ENCODE measurements at regions not wholly inside any gene's neighbourhood (a gene's known extent, or its start where the extent isn't known, plus 50 kb on each side); places are given as distances from the start of the nearest gene placed in this dataset.

- H3K9me3 ChIP-seq (ENCODE audit: control insufficient read depth, insufficient read depth, low read length): no peaks in the 10 kb centered on the region
- H3K4me1 ChIP-seq (ENCODE audit: control insufficient read depth, insufficient read depth, low read length): no peaks in the 10 kb centered on the region
- DNase-seq (ENCODE audit: low read depth in 4 of 6, low spot score in 6 of 6): no peak
- no peak overlapping the region for H3K27ac ChIP-seq (ENCODE audit: low read depth, low read length)
- no peaks in the 10 kb centered on the region for H3K36me3 ChIP-seq (ENCODE audit: control insufficient read depth, insufficient read depth, low read length)
- 93% methylated on average over 9 of the region's 11 CpGs for WGBS (ENCODE audit: insufficient coverage)
- H3K4me3 ChIP-seq (ENCODE audit: low read depth, low read length): no peak overlapping the region
- H3K27me3 ChIP-seq (ENCODE audit: control insufficient read depth, insufficient read depth, low read length): no peaks in the 10 kb centered on the region
Observed at GRCh38 chr13:109569958-109570711, 216.2 kb downstream of the IRS2 start.

GRCh38 chr13:109568339-109568818 is 218.0 kb downstream of the IRS2 start:
- no peaks in the 10 kb centered on the region for H3K27me3 ChIP-seq (ENCODE audit: control insufficient read depth, insufficient read depth, low read length)
- DNase-seq (ENCODE audit: low read depth in 4 of 6, low spot score in 6 of 6): peak in 1 of 6 donors; percentile 24
- no peak overlapping the region for H3K27ac ChIP-seq (ENCODE audit: low read depth, low read length)
- no peaks in the 10 kb centered on the region for H3K9me3 ChIP-seq (ENCODE audit: control insufficient read depth, insufficient read depth, low read length)
- H3K4me3 ChIP-seq (ENCODE audit: low read depth, low read length): no peak overlapping the region
- no peaks in the 10 kb centered on the region for H3K36me3 ChIP-seq (ENCODE audit: control insufficient read depth, insufficient read depth, low read length)
- no peaks in the 10 kb centered on the region for H3K4me1 ChIP-seq (ENCODE audit: control insufficient read depth, insufficient read depth, low read length)
- whole genome bisulfite sequencing (ENCODE audit: insufficient coverage): 46% methylated on average over 3 of the region's 4 CpGs

GRCh38 chr13:109567315-109567714 is 219.1 kb downstream of the IRS2 start:
- no peak for DNase-seq (ENCODE audit: low read depth in 4 of 6, low spot score in 6 of 6)
- H3K4me3 ChIP-seq (ENCODE audit: low read depth, low read length): no peak overlapping the region
- no peak overlapping the region for H3K27ac ChIP-seq (ENCODE audit: low read depth, low read length)
- no CpG with 5 or more reads among the region's 2 CpGs for WGBS (ENCODE audit: insufficient coverage)
- H3K36me3 ChIP-seq (ENCODE audit: control insufficient read depth, insufficient read depth, low read length): no peaks in the 10 kb centered on the region
- H3K9me3 ChIP-seq (ENCODE audit: control insufficient read depth, insufficient read depth, low read length): no peaks in the 10 kb centered on the region
- no peaks in the 10 kb centered on the region for H3K27me3 ChIP-seq (ENCODE audit: control insufficient read depth, insufficient read depth, low read length)
- H3K4me1 ChIP-seq (ENCODE audit: control insufficient read depth, insufficient read depth, low read length): no peaks in the 10 kb centered on the region

GRCh38 chr13:109565877-109566276 is 220.5 kb downstream of the IRS2 start:
- Histone ChIP-seq H3K27me3 (ENCODE audit: control insufficient read depth, insufficient read depth, low read length) (no peaks in the 10 kb centered on the region), H3K27ac (ENCODE audit: low read depth, low read length) (no peak overlapping the region)
- WGBS (ENCODE audit: insufficient coverage): 98% methylated on average over 7 of the region's 7 CpGs

GRCh38 chr13:109548374-109548773 is 238.0 kb downstream of the IRS2 start:
- Histone ChIP-seq H3K27me3 (ENCODE audit: control insufficient read depth, insufficient read depth, low read length) (no peaks in the 10 kb centered on the region), H3K4me3 (ENCODE audit: low read depth, low read length) (no peak overlapping the region), H3K9me3 (ENCODE audit: control insufficient read depth, insufficient read depth, low read length) (no peaks in the 10 kb centered on the region), H3K36me3 (ENCODE audit: control insufficient read depth, insufficient read depth, low read length) (no peaks in the 10 kb centered on the region), H3K27ac (ENCODE audit: low read depth, low read length) (no peak overlapping the region), H3K4me1 (ENCODE audit: control insufficient read depth, insufficient read depth, low read length) (no peaks in the 10 kb centered on the region)
- peak in 2 of 6 donors; percentile 50 to 64 for DNase-seq (ENCODE audit: low read depth in 4 of 6, low spot score in 6 of 6)
- no CpG with 5 or more reads among the region's 3 CpGs for WGBS (ENCODE audit: insufficient coverage)

More at GRCh38 chr13:109565877-109566276, 220.5 kb downstream of the IRS2 start:
- H3K9me3 ChIP-seq (ENCODE audit: control insufficient read depth, insufficient read depth, low read length): no peaks in the 10 kb centered on the region
- H3K36me3 ChIP-seq (ENCODE audit: control insufficient read depth, insufficient read depth, low read length): no peaks in the 10 kb centered on the region
- no peaks in the 10 kb centered on the region for H3K4me1 ChIP-seq (ENCODE audit: control insufficient read depth, insufficient read depth, low read length)
- DNase-seq (ENCODE audit: low read depth in 4 of 6, low spot score in 6 of 6): no peak
- no peak overlapping the region for H3K4me3 ChIP-seq (ENCODE audit: low read depth, low read length)

- DNase-seq (ENCODE audit: low read depth in 4 of 6, low spot score in 6 of 6): no peak
- no peak overlapping the region for H3K27ac ChIP-seq (ENCODE audit: low read depth, low read length)
- WGBS (ENCODE audit: insufficient coverage): no CpG with 5 or more reads among the region's 5 CpGs
- no peaks in the 10 kb centered on the region for H3K9me3 ChIP-seq (ENCODE audit: control insufficient read depth, insufficient read depth, low read length)
- H3K36me3 ChIP-seq (ENCODE audit: control insufficient read depth, insufficient read depth, low read length): no peaks in the 10 kb centered on the region
- H3K4me1 ChIP-seq (ENCODE audit: control insufficient read depth, insufficient read depth, low read length): no peaks in the 10 kb centered on the region
- no peak overlapping the region for H3K4me3 ChIP-seq (ENCODE audit: low read depth, low read length)
- no peaks in the 10 kb centered on the region for H3K27me3 ChIP-seq (ENCODE audit: control insufficient read depth, insufficient read depth, low read length)
Observed at GRCh38 chr13:109547942-109548341, 238.4 kb downstream of the IRS2 start.

GRCh38 chr13:109545931-109546330 is 240.5 kb downstream of the IRS2 start:
- Histone ChIP-seq H3K36me3 (ENCODE audit: control insufficient read depth, insufficient read depth, low read length) (no peaks in the 10 kb centered on the region), H3K9me3 (ENCODE audit: control insufficient read depth, insufficient read depth, low read length) (no peaks in the 10 kb centered on the region), H3K4me1 (ENCODE audit: control insufficient read depth, insufficient read depth, low read length) (no peaks in the 10 kb centered on the region), H3K27me3 (ENCODE audit: control insufficient read depth, insufficient read depth, low read length) (no peaks in the 10 kb centered on the region), H3K27ac (ENCODE audit: low read depth, low read length) (no peak overlapping the region), H3K4me3 (ENCODE audit: low read depth, low read length) (no peak overlapping the region)
- WGBS (ENCODE audit: insufficient coverage): 34% methylated on average over 6 of the region's 6 CpGs
- peak in 2 of 6 donors; percentile 34 to 64 for DNase-seq (ENCODE audit: low read depth in 4 of 6, low spot score in 6 of 6)

- H3K4me3 ChIP-seq (ENCODE audit: low read depth, low read length): no peak overlapping the region
- no peaks in the 10 kb centered on the region for H3K9me3 ChIP-seq (ENCODE audit: control insufficient read depth, insufficient read depth, low read length)
- WGBS (ENCODE audit: insufficient coverage): no CpG with 5 or more reads among the region's 3 CpGs
- DNase-seq (ENCODE audit: low read depth in 4 of 6, low spot score in 6 of 6): no peak
- H3K36me3 ChIP-seq (ENCODE audit: control insufficient read depth, insufficient read depth, low read length): no peaks in the 10 kb centered on the region
- no peaks in the 10 kb centered on the region for H3K4me1 ChIP-seq (ENCODE audit: control insufficient read depth, insufficient read depth, low read length)
- H3K27ac ChIP-seq (ENCODE audit: low read depth, low read length): no peak overlapping the region
- H3K27me3 ChIP-seq (ENCODE audit: control insufficient read depth, insufficient read depth, low read length): no peaks in the 10 kb centered on the region
Observed at GRCh38 chr13:109541081-109541480, 245.3 kb downstream of the IRS2 start.

- Histone ChIP-seq H3K4me3 (ENCODE audit: low read depth, low read length) (no peak overlapping the region), H3K4me1 (ENCODE audit: control insufficient read depth, insufficient read depth, low read length) (no peaks in the 10 kb centered on the region), H3K36me3 (ENCODE audit: control insufficient read depth, insufficient read depth, low read length) (no peaks in the 10 kb centered on the region), H3K9me3 (ENCODE audit: control insufficient read depth, insufficient read depth, low read length) (no peaks in the 10 kb centered on the region), H3K27ac (ENCODE audit: low read depth, low read length) (no peak overlapping the region), H3K27me3 (ENCODE audit: control insufficient read depth, insufficient read depth, low read length) (no peaks in the 10 kb centered on the region)
- 53% methylated on average over 4 of the region's 12 CpGs for WGBS (ENCODE audit: insufficient coverage)
- no peak for DNase-seq (ENCODE audit: low read depth in 4 of 6, low spot score in 6 of 6)
Observed at GRCh38 chr13:109537584-109537983, 248.8 kb downstream of the IRS2 start.

- H3K4me3 ChIP-seq (ENCODE audit: low read depth, low read length): no peak overlapping the region
- no peak for DNase-seq (ENCODE audit: low read depth in 4 of 6, low spot score in 6 of 6)
- 94% methylated on average over 6 of the region's 11 CpGs for WGBS (ENCODE audit: insufficient coverage)
Observed at GRCh38 chr13:109533350-109533749, 253.0 kb downstream of the IRS2 start.

More at GRCh38 chr13:109533350-109533749, 253.0 kb downstream of the IRS2 start:
- Histone ChIP-seq H3K9me3 (ENCODE audit: control insufficient read depth, insufficient read depth, low read length) (no peaks in the 10 kb centered on the region), H3K4me1 (ENCODE audit: control insufficient read depth, insufficient read depth, low read length) (no peaks in the 10 kb centered on the region), H3K36me3 (ENCODE audit: control insufficient read depth, insufficient read depth, low read length) (no peaks in the 10 kb centered on the region), H3K27ac (ENCODE audit: low read depth, low read length) (no peak overlapping the region), H3K27me3 (ENCODE audit: control insufficient read depth, insufficient read depth, low read length) (no peaks in the 10 kb centered on the region)
